B cell (primary cell): ENCODE measurements at regions not wholly inside any gene's neighbourhood (a gene's known extent, or its start where the extent isn't known, plus 50 kb on each side); places are given as distances from the start of the nearest gene placed in this dataset.

ENCODE experiments used
- ATAC-seq: fragments of 200-7000 bp; cut with Tn5 transposase; one replicate; pipeline ENCODE4 v1.10.0; 2021; ENCODE audit warnings: low read depth, mild to moderate bottlenecking, moderate number of reproducible peaks, moderate library complexity
- CTCF ChIA-PET: fragments of 350-600 bp; sonication (Branson Sonifier 250); formaldehyde crosslinking; loops from one replicate; lab custom pipeline; 2021; ENCODE audit warnings: antibody characterized with exemption, inconsistent platforms; lab: Charles Lee
- POLR2A ChIA-PET: fragments of 350-600 bp; sonication (Branson Sonifier 250); formaldehyde crosslinking; loops from one replicate; lab custom pipeline; 2021; ENCODE audit warnings: antibody characterized with exemption; lab: Charles Lee
- DNase-seq: peaks from one replicate; pipeline ENCODE4 v3.0.0; 2013
- H2AFZ ChIP-seq: 2 replicates; pipeline ENCODE4 v1.6.1; 2012; ENCODE audit warnings: mild to moderate bottlenecking, low read depth, low read length; ENCODE audit not compliant: insufficient read depth, poor library complexity, severe bottlenecking
- H3K27ac ChIP-seq, 2 donors: 1 replicate in 1 of 2; 2 replicates in 1 of 2; pipeline ENCODE4 v1.5.1; 2012 to 2013; ENCODE audit warnings: low read length in 2 of 2, mild to moderate bottlenecking in 2 of 2, moderate library complexity in 1 of 2
- H3K27me3 ChIP-seq, 4 experiments: fragments of 200-600 bp in 1 of 4; sonication (generic) in 1 of 4; replicated peaks in 1 of 4; 1 replicate in 2 of 4; 2 replicates in 2 of 4; pipeline versions ENCODE4 v1.6.1 to v1.7.0; 2013 to 2016; ENCODE audit warnings: low read length in 3 of 4, mild to moderate bottlenecking in 2 of 4, mixed read lengths in 1 of 4, moderate library complexity in 1 of 4; ENCODE audit not compliant: insufficient read depth in 4 of 4, control insufficient read depth in 3 of 4; ENCODE audit errors: control extremely low read depth in 1 of 4
- H3K36me3 ChIP-seq, 2 experiments: replicated peaks in 1 of 2; 1 replicate in 1 of 2; 2 replicates in 1 of 2; pipeline versions ENCODE4 v1.6.1 to v1.7.1; 2013; ENCODE audit warnings: low read length in 1 of 2; ENCODE audit not compliant: insufficient read depth in 2 of 2, control insufficient read depth in 1 of 2; ENCODE audit errors: control extremely low read depth in 1 of 2, extremely low read depth in 1 of 2
- H3K4me1 ChIP-seq, 2 donors: fragments of 200-600 bp in 1 of 2; sonication (generic) in 1 of 2; 1 replicate in 1 of 2; 2 replicates in 1 of 2; pipeline versions ENCODE4 v1.5.1 to v1.6.1; 2013 to 2017; ENCODE audit warnings: low read length in 2 of 2; ENCODE audit not compliant: control insufficient read depth in 2 of 2, insufficient read depth in 2 of 2
- H3K4me2 ChIP-seq: replicated peaks from 2 replicates; pipeline ENCODE3; 2012; ENCODE audit warnings: mild to moderate bottlenecking, low read depth, low read length; ENCODE audit not compliant: poor library complexity, severe bottlenecking
- H3K4me3 ChIP-seq, 5 experiments: fragments of 200-600 bp in 1 of 5; sonication (generic) in 1 of 5; 1 replicate in 3 of 5; 2 replicates in 2 of 5; pipeline versions ENCODE4 v1.5.1 to v1.7.0; 2011 to 2016; ENCODE audit warnings: low read length in 4 of 5, mild to moderate bottlenecking in 4 of 5, low read depth in 2 of 5, control low read depth in 1 of 5, moderate library complexity in 1 of 5; ENCODE audit not compliant: insufficient read depth in 1 of 5; ENCODE audit errors: control extremely low read depth in 1 of 5, extremely low read depth in 1 of 5
- H3K79me2 ChIP-seq: fragments of 200-600 bp; sonication (generic); one replicate; pipeline ENCODE4 v1.6.0; 2016; ENCODE audit warnings: low read length; ENCODE audit not compliant: control insufficient read depth, insufficient read depth
- H3K9ac ChIP-seq: fragments of 200-600 bp; sonication (generic); 2 replicates; pipeline ENCODE4 v1.6.1; 2017; ENCODE audit warnings: mild to moderate bottlenecking, low read length, moderate library complexity
- H3K9me3 ChIP-seq, 3 donors: one replicate each; pipeline versions ENCODE4 v1.6.1 to v1.7.1; 2013; ENCODE audit warnings: low read length in 2 of 3; ENCODE audit not compliant: control insufficient read depth in 2 of 3, insufficient read depth in 1 of 3; ENCODE audit errors: control extremely low read depth in 1 of 3
- H4K20me1 ChIP-seq: 2 replicates; pipeline ENCODE4 v1.6.0; 2012; ENCODE audit warnings: mild to moderate bottlenecking, low read length; ENCODE audit not compliant: insufficient read depth, control insufficient read depth, poor library complexity, severe bottlenecking
- H3K27ac Mint-ChIP-seq: one replicate; pipeline ENCODE4 v1.8.0; 2021; ENCODE audit warnings: mixed read lengths
- H3K27me3 Mint-ChIP-seq: one replicate; pipeline ENCODE4 v1.8.0; 2021; ENCODE audit warnings: mixed read lengths
- H3K4me1 Mint-ChIP-seq: one replicate; pipeline ENCODE4 v1.8.0; 2021; ENCODE audit warnings: mixed read lengths
- H3K4me3 Mint-ChIP-seq: one replicate; pipeline ENCODE4 v1.8.0; 2021; ENCODE audit warnings: mixed read lengths
- H3K9me3 Mint-ChIP-seq: one replicate; pipeline ENCODE4 v1.8.0; 2022; ENCODE audit warnings: mixed read lengths; ENCODE audit not compliant: insufficient read depth
- CTCF ChIP-seq: fragments of 200-600 bp; IDR thresholded peaks from one replicate; pipeline ENCODE4 v1.8.0; 2022; ENCODE audit warnings: antibody characterized with exemption, mild to moderate bottlenecking
- EZH2 ChIP-seq: IDR thresholded peaks from 2 replicates; pipeline ENCODE4 v1.6.1; 2012; ENCODE audit warnings: borderline replicate concordance, low read depth, mild to moderate bottlenecking, moderate library complexity, low read length; ENCODE audit not compliant: insufficient read depth, poor library complexity, severe bottlenecking
- WGBS: methylation state at CpG from one replicate; pipeline ENCODE4 v1.1.5; 2013; ENCODE audit warnings: missing lambda C conversion rate; ENCODE audit not compliant: insufficient coverage; 5-methylcytosine and 5-hydroxymethylcytosine counted together
- intact Hi-C: fragments of 100-400 bp; cut with micrococcal nuclease; formaldehyde crosslinking; loops from one replicate; pipeline ENCODE4 v1.10.0; 2022

DNA sequence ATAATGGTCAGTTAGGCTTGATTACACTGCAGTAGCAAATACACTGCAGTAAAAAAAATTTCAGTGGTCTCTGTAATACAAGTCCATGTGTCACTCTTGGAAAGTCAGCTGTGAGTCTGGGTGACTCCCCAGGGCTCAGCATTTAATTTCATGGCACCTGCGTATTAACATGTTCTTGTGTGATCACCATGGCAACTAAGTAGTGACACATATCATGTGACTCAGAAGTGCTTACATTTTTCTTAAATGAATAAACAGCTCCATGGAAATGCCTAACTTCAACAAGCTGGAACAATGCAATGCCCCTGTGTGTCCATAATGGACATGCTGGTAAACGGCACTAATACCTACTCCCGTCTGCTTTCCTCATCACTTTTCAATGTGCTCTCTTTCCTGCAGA lies 88.5 kb upstream of the ANO4 start:
- intact Hi-C loops = no loop called here
- H3K4me3 ChIP-seq = no peak overlapping the region
- Mint-ChIP-seq H3K9me3 (no peaks in the 10 kb centered on the region), H3K27me3 (peaks cover 11% of the 10 kb centered on the region), H3K27ac (no peak overlapping the region), H3K4me3 (no peak overlapping the region), H3K4me1 (no peaks in the 10 kb centered on the region)
- POLR2A ChIA-PET = no interaction called here
- TF ChIP-seq EZH2 (no peak), CTCF (no peak)
- H3K4me2 ChIP-seq = no peak overlapping the region
- CTCF ChIA-PET = no interaction called here
- no peaks in the 10 kb centered on the region for H3K9me3 ChIP-seq
- no peak overlapping the region for H3K27ac ChIP-seq
- H3K27me3 ChIP-seq = no peaks in the 10 kb centered on the region
- no peak overlapping the region for H3K9ac ChIP-seq
- ATAC-seq (no peak), DNase-seq (no peak)
- WGBS = 87% methylated on average over 3 of the region's 3 CpGs
- H2AFZ ChIP-seq = no peak overlapping the region
- no peaks in the 10 kb centered on the region for H4K20me1 ChIP-seq
- H3K36me3 ChIP-seq = no peaks in the 10 kb centered on the region
- no peaks in the 10 kb centered on the region for H3K4me1 ChIP-seq
- no peaks in the 10 kb centered on the region for H3K79me2 ChIP-seq

DNA sequence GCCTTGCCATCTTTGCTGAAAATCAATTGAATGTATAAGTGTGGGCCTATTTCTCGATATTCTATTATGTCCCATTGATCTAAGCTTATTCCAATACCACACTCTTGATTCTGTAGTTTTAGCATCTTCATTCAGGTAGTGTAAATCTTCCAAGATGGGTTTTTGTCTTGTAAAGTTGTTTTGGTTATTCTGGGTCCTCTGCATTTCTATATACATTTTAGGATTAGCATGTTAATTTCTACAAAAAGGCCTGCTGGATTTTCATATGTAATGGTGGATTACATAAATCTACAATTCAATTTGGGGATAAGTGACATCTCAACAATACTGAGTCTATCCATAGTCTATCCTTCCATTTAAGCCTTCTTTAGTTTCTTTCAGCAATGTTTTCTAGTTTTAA lies 86.0 kb upstream of the ANO4 start:
- no peak overlapping the region for H3K4me2 ChIP-seq
- no peak overlapping the region for H2AFZ ChIP-seq
- no CpG with 5 or more reads among the region's 1 CpG for WGBS
- POLR2A ChIA-PET = no interaction called here
- no peak overlapping the region for H3K4me3 Mint-ChIP-seq
- no peaks in the 10 kb centered on the region for H3K79me2 ChIP-seq
- no peak overlapping the region for H3K4me3 ChIP-seq
- no peak for ATAC-seq
- H3K4me1 Mint-ChIP-seq = no peaks in the 10 kb centered on the region
- H3K27me3 ChIP-seq = peaks cover 0 to under 1% (median 0%) of the 10 kb centered on the region in 4 experiments
- H3K9me3 ChIP-seq = no peaks in the 10 kb centered on the region
- no peaks in the 10 kb centered on the region for H4K20me1 ChIP-seq
- no peak for TF ChIP-seq EZH2
- no peak for TF ChIP-seq CTCF
- H3K9ac ChIP-seq = no peak overlapping the region
- H3K27ac Mint-ChIP-seq = no peak overlapping the region
- intact Hi-C loops = no loop called here
- CTCF ChIA-PET = no interaction called here
- no peak for DNase-seq
- H3K9me3 Mint-ChIP-seq = no peaks in the 10 kb centered on the region
- H3K27me3 Mint-ChIP-seq = peaks cover 14% of the 10 kb centered on the region
- H3K36me3 ChIP-seq = no peaks in the 10 kb centered on the region
- H3K27ac ChIP-seq = no peak overlapping the region
- H3K4me1 ChIP-seq = no peaks in the 10 kb centered on the region
